ENCODE measurements at regions not wholly inside any gene's neighbourhood (a gene's known extent, or its start where the extent isn't known, plus 50 kb on each side); places are given as distances from the start of the nearest gene placed in this dataset.

DNA sequence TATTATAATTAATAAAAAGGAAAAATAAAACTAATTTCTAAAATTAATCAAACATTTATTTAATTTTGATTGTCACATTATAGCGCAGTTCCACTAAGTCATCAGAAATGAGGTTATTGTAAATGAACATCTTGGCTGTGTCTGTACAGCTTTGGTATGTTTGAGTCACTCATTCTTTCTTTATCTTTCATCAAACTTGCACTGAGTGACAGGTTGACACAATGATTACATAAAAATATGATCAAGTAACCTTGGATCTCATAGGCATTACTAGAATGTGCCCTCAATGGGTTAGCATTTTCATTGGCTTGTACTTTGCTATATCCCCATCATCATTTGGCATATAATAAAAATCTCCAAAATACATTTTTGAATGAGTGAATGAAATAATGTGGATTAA is 1353.2 kb upstream of the ADGRL2 start (continued):
- TF ChIP-seq GTF2F1 (IDR thresholded peaks at IDR 0.05; ENCODE audit: borderline replicate concordance, low read depth, low read length) = no peak

DNA sequence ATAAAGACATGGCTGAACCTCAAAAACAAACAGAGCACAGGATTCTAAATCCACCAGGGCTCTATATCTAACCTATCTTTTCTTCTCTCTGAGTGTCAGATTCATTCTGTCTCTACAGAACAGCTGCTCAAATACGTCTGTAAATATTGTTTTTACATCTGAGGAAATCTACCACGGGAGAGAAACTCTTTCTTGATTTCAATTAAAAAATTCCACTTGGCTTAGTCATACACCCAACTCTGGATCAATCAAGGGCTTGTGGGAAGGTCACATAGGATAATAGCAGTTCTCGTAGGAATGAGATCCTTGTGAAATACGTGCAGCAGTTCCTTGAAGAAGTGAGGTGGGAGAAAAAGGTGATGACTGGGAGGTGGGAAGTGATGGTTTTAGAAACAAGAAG is 1355.7 kb upstream of the ADGRL2 start:
- H2AK5ac ChIP-seq (ENCODE audit: low read depth, low read length) = no peak overlapping the region
- H3K14ac ChIP-seq (ENCODE audit: insufficient read length) = no peak overlapping the region
- no peak overlapping the region for H3K4ac ChIP-seq (replicated peaks; ENCODE audit: insufficient read length, low read depth, low read length)
- no peaks in the 10 kb centered on the region for H3K27me3 ChIP-seq (replicated peaks in 1 of 4; ENCODE audit: control insufficient read depth in 3 of 4, extremely low read depth in 1 of 4, insufficient read depth in 3 of 4, low read length in 3 of 4)
- no peak overlapping the region for H3K9ac ChIP-seq (replicated peaks in 1 of 4; ENCODE audit: extremely low read depth in 1 of 4, low read depth in 3 of 4, low read length in 3 of 4)
- H2BK120ac ChIP-seq (replicated peaks; ENCODE audit: low read depth, low read length) = no peak overlapping the region
- peak overlapping the region; percentile 79 for H3K56ac ChIP-seq (replicated peaks; ENCODE audit: insufficient read length, low read depth, low read length)
- no peaks in the 10 kb centered on the region for H3K23me2 ChIP-seq (ENCODE audit: low read depth, low read length)
- CTCF ChIA-PET (ENCODE audit: partially characterized antibody) = no interaction called here
- no peaks in the 10 kb centered on the region for H3K79me1 ChIP-seq (ENCODE audit: low read depth, low read length)
- H3K36me3 ChIP-seq (ENCODE audit: control insufficient read depth in 2 of 4, insufficient read depth in 4 of 4, low read length in 3 of 4) = no peaks in the 10 kb centered on the region
- no peak overlapping the region for H2BK12ac ChIP-seq (ENCODE audit: low read depth, low read length)
- no peak overlapping the region for H3K23ac ChIP-seq (ENCODE audit: insufficient read length)
- no peak overlapping the region for H3K4me3 ChIP-seq (ENCODE audit: extremely low read depth in 1 of 4, insufficient read depth in 2 of 4, low read depth in 3 of 4, low read length in 4 of 4)
- no peaks in the 10 kb centered on the region for H3K9me3 ChIP-seq (ENCODE audit: insufficient read depth in 2 of 2, low read depth in 1 of 2, low read length in 1 of 2)
- H2BK5ac ChIP-seq (ENCODE audit: low read depth, low read length) = no peak overlapping the region
- H4K20me1 ChIP-seq (replicated peaks in 1 of 2; ENCODE audit: control insufficient read depth in 1 of 2, insufficient read depth in 2 of 2, low read length in 2 of 2) = no peaks in the 10 kb centered on the region
- POLR2A ChIA-PET (ENCODE audit: partially characterized antibody) = no interaction called here
- H3K18ac ChIP-seq (ENCODE audit: extremely low read depth, low read length) = no peak overlapping the region
- no peak overlapping the region for H3K4me2 ChIP-seq (ENCODE audit: insufficient read depth in 1 of 2, low read depth in 2 of 2, low read length in 2 of 2)
- H2BK20ac ChIP-seq (ENCODE audit: low read length) = no peak overlapping the region
- no peak overlapping the region for H4K5ac ChIP-seq (ENCODE audit: insufficient read length, low read depth, low read length)
- 94% methylated on average over 4 of the region's 4 CpGs; no CpG with 5 or more reads in 1 of the 2 experiments for WGBS, 2 experiments (ENCODE audit: extremely low coverage in 1 of 2, insufficient coverage in 1 of 2, insufficient read length in 1 of 2, insufficient replicate concordance in 2 of 2, low coverage in 1 of 2, low lambda C conversion rate in 2 of 2, missing lambda C conversion rate in 1 of 2)
- DNase-seq (ENCODE audit: low read depth in 1 of 2, low spot score in 2 of 2) = no peak
- H4K8ac ChIP-seq (ENCODE audit: extremely low read depth, insufficient read depth, low read length) = no peak overlapping the region
- no peak overlapping the region for H3K27ac ChIP-seq (ENCODE audit: low read depth, low read length)
- no peak overlapping the region for H4K91ac ChIP-seq (replicated peaks; ENCODE audit: insufficient read length, low read length)
- no peaks in the 10 kb centered on the region for H3K79me2 ChIP-seq (ENCODE audit: control insufficient read depth in 1 of 2, insufficient read depth in 2 of 2, low read length in 2 of 2)
- no peak overlapping the region for H2AFZ ChIP-seq (ENCODE audit: low read length)
- no peaks in the 10 kb centered on the region; a peak in 1 of 7 replicates for H3K4me1 ChIP-seq (replicated peaks in 1 of 4; ENCODE audit: control insufficient read depth in 3 of 4, insufficient read depth in 4 of 4, low read length in 3 of 4)
- H2BK15ac ChIP-seq (ENCODE audit: low read length) = no peak overlapping the region
- FAIRE-seq = no peak
- TF ChIP-seq CREB1 (IDR thresholded peaks at IDR 0.05) (no peak), NRF1 (IDR thresholded peaks at IDR 0.05; ENCODE audit: low read depth, low read length) (no peak), RNF2 (IDR thresholded peaks at IDR 0.05; ENCODE audit: borderline replicate concordance, low read depth, low read length, missing control alignments, poor library complexity, severe bottlenecking) (no peak), SP4 (IDR thresholded peaks at IDR 0.05; ENCODE audit: low read length) (no peak), SIX5 (IDR thresholded peaks at IDR 0.05; ENCODE audit: low read depth, low read length) (no peak), POLR2A (IDR thresholded peaks at IDR 0.05; ENCODE audit: control extremely low read depth in 1 of 2, low read depth in 2 of 2, low read length in 2 of 2) (no peak), ZNF274 (IDR thresholded peaks at IDR 0.05; ENCODE audit: borderline replicate concordance, extremely low read depth, low read length) (no peak), BRCA1 (IDR thresholded peaks at IDR 0.05; ENCODE audit: low read depth, low read length) (no peak)
- TF ChIP-seq, protein P1, sequence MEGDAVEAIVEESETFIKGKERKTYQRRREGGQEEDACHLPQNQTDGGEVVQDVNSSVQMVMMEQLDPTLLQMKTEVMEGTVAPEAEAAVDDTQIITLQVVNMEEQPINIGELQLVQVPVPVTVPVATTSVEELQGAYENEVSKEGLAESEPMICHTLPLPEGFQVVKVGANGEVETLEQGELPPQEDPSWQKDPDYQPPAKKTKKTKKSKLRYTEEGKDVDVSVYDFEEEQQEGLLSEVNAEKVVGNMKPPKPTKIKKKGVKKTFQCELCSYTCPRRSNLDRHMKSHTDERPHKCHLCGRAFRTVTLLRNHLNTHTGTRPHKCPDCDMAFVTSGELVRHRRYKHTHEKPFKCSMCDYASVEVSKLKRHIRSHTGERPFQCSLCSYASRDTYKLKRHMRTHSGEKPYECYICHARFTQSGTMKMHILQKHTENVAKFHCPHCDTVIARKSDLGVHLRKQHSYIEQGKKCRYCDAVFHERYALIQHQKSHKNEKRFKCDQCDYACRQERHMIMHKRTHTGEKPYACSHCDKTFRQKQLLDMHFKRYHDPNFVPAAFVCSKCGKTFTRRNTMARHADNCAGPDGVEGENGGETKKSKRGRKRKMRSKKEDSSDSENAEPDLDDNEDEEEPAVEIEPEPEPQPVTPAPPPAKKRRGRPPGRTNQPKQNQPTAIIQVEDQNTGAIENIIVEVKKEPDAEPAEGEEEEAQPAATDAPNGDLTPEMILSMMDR (IDR thresholded peaks at IDR 0.05; ENCODE audit: control extremely low read depth in 1 of 3, insufficient read depth in 1 of 3, low read depth in 1 of 3, low read length in 3 of 3) = no peak

Data from H1 (cell line).